IMR-90 (cell line): ENCODE measurements at regions not wholly inside any gene's neighbourhood (a gene's known extent, or its start where the extent isn't known, plus 50 kb on each side); places are given as distances from the start of the nearest gene placed in this dataset.

Experiments
- CHD1 ChIP-seq: IDR thresholded peaks from 2 replicates; pipeline ENCODE4 v1.6.1; 2012; ENCODE audit warnings: low read depth, low read length, improper control_type of control experiment
- POLR2A ChIP-seq: IDR thresholded peaks from 2 replicates; pipeline ENCODE4 v1.6.1; 2012; ENCODE audit warnings: mild to moderate bottlenecking, low read depth, low read length
- RAD21 ChIP-seq: IDR thresholded peaks from 2 replicates; pipeline ENCODE4 v1.6.1; 2012; ENCODE audit warnings: low read length, improper control_type of control experiment
- TF ChIP-seq, protein P1 (sequence below): conservative IDR thresholded peaks from 2 replicates; pipeline ENCODE4 v1.5.1; 2012; ENCODE audit warnings: mild to moderate bottlenecking, low read depth, low read length, improper control_type of control experiment

DNA sequence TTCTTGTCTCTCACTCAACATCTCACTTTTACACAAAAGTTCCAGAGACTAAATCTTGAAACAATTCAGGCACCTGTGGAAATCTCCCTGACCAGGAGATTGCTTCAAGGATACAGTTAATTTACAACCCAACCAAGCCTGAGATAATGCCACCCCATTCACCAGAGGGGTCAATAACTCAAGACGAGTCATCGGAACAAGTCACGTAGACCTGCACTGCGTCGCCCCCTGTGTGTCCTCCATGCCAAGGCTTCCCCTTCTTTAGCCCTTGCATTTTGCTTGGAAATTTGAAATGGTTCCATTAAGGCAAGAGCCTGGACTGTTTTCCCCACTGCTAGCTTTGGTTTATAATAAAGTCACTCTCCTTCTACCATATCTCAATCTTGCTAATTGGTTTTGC, 129.0 kb upstream of the NEO1 start:
- TF ChIP-seq RAD21 (no peak), POLR2A (no peak), CHD1 (no peak)
- TF ChIP-seq, protein P1, sequence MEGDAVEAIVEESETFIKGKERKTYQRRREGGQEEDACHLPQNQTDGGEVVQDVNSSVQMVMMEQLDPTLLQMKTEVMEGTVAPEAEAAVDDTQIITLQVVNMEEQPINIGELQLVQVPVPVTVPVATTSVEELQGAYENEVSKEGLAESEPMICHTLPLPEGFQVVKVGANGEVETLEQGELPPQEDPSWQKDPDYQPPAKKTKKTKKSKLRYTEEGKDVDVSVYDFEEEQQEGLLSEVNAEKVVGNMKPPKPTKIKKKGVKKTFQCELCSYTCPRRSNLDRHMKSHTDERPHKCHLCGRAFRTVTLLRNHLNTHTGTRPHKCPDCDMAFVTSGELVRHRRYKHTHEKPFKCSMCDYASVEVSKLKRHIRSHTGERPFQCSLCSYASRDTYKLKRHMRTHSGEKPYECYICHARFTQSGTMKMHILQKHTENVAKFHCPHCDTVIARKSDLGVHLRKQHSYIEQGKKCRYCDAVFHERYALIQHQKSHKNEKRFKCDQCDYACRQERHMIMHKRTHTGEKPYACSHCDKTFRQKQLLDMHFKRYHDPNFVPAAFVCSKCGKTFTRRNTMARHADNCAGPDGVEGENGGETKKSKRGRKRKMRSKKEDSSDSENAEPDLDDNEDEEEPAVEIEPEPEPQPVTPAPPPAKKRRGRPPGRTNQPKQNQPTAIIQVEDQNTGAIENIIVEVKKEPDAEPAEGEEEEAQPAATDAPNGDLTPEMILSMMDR, result no peak
